LNCaP clone FGC (cell line): ENCODE measurements at regions not wholly inside any gene's neighbourhood (a gene's known extent, or its start where the extent isn't known, plus 50 kb on each side); places are given as distances from the start of the nearest gene placed in this dataset.

Source experiments
- DNase-seq: peaks from one replicate; pipeline ENCODE4 v3.0.0-alpha.2; 2011; ENCODE audit warnings: low read depth
- H3K4me3 ChIP-seq: 2 replicates; pipeline ENCODE4 v1.5.1; 2011; ENCODE audit warnings: mild to moderate bottlenecking, low read depth, low read length, control low read depth
- TF ChIP-seq, protein P1 (sequence below): IDR thresholded peaks from 2 replicates; pipeline ENCODE4 v1.5.1; 2012; ENCODE audit warnings: mild to moderate bottlenecking; ENCODE audit not compliant: control insufficient read depth, insufficient read depth; ENCODE audit errors: extremely low read depth

DNA sequence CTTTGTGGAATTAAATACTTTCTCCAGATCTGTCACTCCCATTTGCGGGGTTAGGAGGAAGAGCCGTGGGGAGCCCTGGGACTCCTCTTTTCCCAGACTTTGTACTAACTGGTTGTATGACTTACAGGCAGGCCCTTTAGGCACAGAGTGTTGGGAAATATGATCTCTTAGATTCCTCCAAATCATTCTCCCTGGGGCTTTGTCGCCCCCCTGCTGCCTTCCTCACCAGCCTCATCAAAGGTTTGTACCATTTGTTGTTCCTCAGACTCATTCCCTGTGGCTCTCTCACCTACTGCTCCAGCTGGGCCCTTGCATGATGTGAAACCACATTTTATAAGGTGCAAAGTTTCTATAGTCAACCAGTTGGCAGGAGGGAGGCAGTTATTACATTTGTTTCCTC, 56.4 kb downstream of the CRYGS start:
- H3K4me3 ChIP-seq = no peak overlapping the region
- TF ChIP-seq, protein P1, sequence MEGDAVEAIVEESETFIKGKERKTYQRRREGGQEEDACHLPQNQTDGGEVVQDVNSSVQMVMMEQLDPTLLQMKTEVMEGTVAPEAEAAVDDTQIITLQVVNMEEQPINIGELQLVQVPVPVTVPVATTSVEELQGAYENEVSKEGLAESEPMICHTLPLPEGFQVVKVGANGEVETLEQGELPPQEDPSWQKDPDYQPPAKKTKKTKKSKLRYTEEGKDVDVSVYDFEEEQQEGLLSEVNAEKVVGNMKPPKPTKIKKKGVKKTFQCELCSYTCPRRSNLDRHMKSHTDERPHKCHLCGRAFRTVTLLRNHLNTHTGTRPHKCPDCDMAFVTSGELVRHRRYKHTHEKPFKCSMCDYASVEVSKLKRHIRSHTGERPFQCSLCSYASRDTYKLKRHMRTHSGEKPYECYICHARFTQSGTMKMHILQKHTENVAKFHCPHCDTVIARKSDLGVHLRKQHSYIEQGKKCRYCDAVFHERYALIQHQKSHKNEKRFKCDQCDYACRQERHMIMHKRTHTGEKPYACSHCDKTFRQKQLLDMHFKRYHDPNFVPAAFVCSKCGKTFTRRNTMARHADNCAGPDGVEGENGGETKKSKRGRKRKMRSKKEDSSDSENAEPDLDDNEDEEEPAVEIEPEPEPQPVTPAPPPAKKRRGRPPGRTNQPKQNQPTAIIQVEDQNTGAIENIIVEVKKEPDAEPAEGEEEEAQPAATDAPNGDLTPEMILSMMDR = no peak
- DNase-seq = no peak

- TF ChIP-seq, protein P1 = no peak
These were observed 57.1 kb downstream of the CRYGS start for GRCh38 chr3:186487037-186487436.

DNA sequence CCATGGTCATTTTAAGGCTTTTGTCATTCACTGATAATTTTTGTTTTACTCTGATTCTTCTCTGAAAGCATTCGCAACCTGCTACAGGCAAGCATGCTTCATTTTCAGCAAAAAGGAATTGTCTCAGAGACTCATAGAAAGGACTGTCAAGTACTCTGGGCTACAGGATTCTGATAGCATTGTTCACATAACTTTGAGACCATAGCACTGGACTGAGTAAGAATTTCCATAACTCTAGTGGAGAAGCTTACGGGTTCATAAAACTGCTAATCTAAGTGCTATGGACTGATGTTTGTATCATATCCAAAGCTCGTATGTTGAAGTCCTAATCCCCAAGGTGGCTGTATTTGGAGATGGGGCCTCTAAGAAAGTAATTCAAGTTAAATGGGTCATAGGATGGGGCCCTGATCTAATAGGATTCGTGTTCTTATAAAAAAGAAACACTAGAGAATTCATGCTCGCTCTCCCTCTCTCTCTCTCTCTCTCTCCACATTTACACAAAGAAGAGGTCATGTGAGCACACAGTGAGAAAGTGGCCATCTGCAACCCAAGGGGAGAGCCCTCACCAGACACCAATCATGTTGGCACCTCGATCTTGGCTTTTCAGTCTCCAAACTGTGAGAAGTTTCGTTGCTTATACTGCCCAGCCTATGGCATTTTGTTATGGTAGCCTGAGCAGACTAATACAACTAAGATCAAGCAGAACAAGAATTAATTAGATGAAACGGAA, 60.4 kb downstream of the CRYGS start:
- DNase-seq = no peak
- TF ChIP-seq, protein P1 = no peak
- H3K4me3 ChIP-seq = no peak overlapping the region

More at GRCh38 chr3:186487037-186487436, 57.1 kb downstream of the CRYGS start:
- no peak overlapping the region for H3K4me3 ChIP-seq
- DNase-seq = no peak

DNA sequence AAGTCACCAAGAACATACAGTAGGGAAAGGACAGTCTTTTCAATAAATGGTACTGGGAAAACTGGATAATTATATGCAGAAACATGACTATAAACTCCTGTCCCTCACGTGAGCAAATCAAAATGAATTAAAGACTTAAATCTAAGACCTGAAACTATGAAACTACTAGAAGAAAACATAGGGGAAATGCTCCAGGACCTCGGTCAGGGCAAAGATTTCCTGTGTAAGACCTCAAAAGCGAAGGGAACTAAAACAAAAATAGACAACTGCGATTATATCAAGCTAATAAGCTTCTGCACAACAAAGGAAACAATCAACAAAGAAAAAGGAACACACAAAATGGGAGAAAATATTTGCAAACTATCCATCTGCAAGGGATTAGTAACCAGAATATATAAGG, 62.7 kb downstream of the CRYGS start:
- TF ChIP-seq, protein P1 = no peak
- no peak overlapping the region for H3K4me3 ChIP-seq
- no peak for DNase-seq

- TF ChIP-seq, protein P1 = no peak
- no peak for DNase-seq
- H3K4me3 ChIP-seq = no peak overlapping the region
These were observed 66.3 kb downstream of the CRYGS start for GRCh38 chr3:186477876-186478275.

DNA sequence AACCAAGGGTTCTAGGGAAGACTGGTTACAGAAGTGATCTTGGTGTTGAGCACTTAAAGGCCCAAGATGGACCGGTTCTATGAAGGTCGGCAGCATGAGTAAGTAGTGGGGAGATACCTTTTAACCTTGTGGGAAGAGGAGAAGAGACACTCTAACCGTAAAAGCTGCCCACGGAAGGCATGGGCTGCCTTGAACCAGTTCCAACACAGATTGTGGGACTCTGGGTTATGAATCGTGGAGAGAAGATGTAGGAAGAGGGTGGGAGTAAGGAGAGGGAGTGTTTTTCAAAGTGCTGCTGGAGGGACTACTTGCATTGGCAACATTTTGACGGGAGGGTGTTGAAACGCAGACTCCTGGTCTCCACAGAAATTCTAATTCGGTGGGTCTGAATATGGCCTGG, 67.1 kb downstream of the CRYGS start:
- TF ChIP-seq, protein P1 = no peak
- no peak overlapping the region for H3K4me3 ChIP-seq
- no peak for DNase-seq

DNA sequence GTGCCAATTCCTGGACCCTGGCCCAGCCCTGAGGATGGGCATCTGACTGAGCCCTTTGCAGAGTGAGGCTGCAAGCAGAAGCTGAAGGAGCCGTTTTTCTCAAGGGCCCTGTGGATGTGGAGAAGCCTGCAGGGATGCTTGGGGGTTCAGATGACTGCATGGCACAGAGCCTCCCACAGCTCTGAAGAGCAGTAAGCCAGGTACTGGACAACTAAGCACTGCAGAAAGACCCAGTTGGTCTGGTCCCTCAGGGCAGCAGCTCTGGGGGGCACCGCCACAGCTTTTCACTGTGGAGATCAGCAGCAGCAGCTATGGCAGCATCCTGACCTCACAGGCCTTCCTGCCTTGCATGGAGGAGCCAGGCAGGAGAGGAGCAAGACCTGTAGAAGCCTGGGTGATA, 67.6 kb downstream of the CRYGS start:
- no peak overlapping the region for H3K4me3 ChIP-seq
- TF ChIP-seq, protein P1 = no peak
- no peak for DNase-seq
